MV-4-11 (cell line): ENCODE measurements at regions not wholly inside any gene's neighbourhood (a gene's known extent, or its start where the extent isn't known, plus 50 kb on each side); places are given as distances from the start of the nearest gene placed in this dataset.

Experiments used
- DNase-seq: peaks from one replicate; lab custom pipeline; 2025; lab: John Stamatoyannopoulos, UW

GRCh38 chr6:53216301-53216700 lies 67.7 kb upstream of the GCM1 start:
- DNase-seq, result peak; percentile 45

- no peak for DNase-seq
Observed at GRCh38 chr6:53214172-53214571, 65.5 kb upstream of the GCM1 start.

GRCh38 chr6:53210811-53211210 lies 62.2 kb upstream of the GCM1 start:
- DNase-seq, result no peak

- no peak for DNase-seq
Observed at GRCh38 chr6:53209681-53210080, 61.0 kb upstream of the GCM1 start.

- DNase-seq, result no peak
Observed at GRCh38 chr6:53205778-53206177, 57.1 kb upstream of the GCM1 start.

GRCh38 chr6:53203483-53203882 lies 54.8 kb upstream of the GCM1 start:
- DNase-seq, result peak; percentile 27

GRCh38 chr6:53202052-53202451 lies 53.4 kb upstream of the GCM1 start:
- DNase-seq, result peak; percentile 33

- DNase-seq, result peak; percentile 66
Observed at GRCh38 chr6:53201270-53201669, 52.6 kb upstream of the GCM1 start.

- no peak for DNase-seq
Observed at GRCh38 chr6:53199765-53200164, 51.1 kb upstream of the GCM1 start.

GRCh38 chr6:53199156-53199555 lies 50.5 kb upstream of the GCM1 start:
- DNase-seq, result peak; percentile 98
